ENCODE measurements at regions not wholly inside any gene's neighbourhood (a gene's known extent, or its start where the extent isn't known, plus 50 kb on each side); places are given as distances from the start of the nearest gene placed in this dataset.

- Histone ChIP-seq H3K4me1 (ENCODE audit: insufficient read depth, low read length, poor library complexity, severe bottlenecking) (no peaks in the 10 kb centered on the region), H3K36me3 (ENCODE audit: insufficient read depth, low read length, poor library complexity, severe bottlenecking) (no peaks in the 10 kb centered on the region), H3K4me3 (ENCODE audit: low read depth, low read length, poor library complexity, severe bottlenecking) (no peak overlapping the region), H3K27me3 (replicated peaks; ENCODE audit: insufficient read depth, low read depth, low read length, poor library complexity) (no peaks in the 10 kb centered on the region), H3K27ac (ENCODE audit: low read depth, low read length, poor library complexity, severe bottlenecking) (no peak overlapping the region), H3K9me3 (ENCODE audit: low read depth, low read length, poor library complexity, severe bottlenecking) (no peaks in the 10 kb centered on the region)
- BruUV-seq (replicated peaks) = no TSS peak
- ChIA-PET POLR2A (ENCODE audit: low non-redundant PET) (no interaction called here), CTCF (no interaction called here)
- no peak for DNase-seq (ENCODE audit: low spot score)
- no peak for TF ChIP-seq EZH2 (IDR thresholded peaks at IDR 0.05; ENCODE audit: borderline replicate concordance, low read depth, low read length, poor library complexity, severe bottlenecking)
- TF ChIP-seq, protein P1, sequence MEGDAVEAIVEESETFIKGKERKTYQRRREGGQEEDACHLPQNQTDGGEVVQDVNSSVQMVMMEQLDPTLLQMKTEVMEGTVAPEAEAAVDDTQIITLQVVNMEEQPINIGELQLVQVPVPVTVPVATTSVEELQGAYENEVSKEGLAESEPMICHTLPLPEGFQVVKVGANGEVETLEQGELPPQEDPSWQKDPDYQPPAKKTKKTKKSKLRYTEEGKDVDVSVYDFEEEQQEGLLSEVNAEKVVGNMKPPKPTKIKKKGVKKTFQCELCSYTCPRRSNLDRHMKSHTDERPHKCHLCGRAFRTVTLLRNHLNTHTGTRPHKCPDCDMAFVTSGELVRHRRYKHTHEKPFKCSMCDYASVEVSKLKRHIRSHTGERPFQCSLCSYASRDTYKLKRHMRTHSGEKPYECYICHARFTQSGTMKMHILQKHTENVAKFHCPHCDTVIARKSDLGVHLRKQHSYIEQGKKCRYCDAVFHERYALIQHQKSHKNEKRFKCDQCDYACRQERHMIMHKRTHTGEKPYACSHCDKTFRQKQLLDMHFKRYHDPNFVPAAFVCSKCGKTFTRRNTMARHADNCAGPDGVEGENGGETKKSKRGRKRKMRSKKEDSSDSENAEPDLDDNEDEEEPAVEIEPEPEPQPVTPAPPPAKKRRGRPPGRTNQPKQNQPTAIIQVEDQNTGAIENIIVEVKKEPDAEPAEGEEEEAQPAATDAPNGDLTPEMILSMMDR (conservative IDR thresholded peaks at IDR 0.05; ENCODE audit: low read depth, low read length) = no peak
- intact Hi-C loops (cut with micrococcal nuclease; ENCODE audit: unreplicated experiment) = no loop called here
Measured at GRCh38 chr3:59631482-59631881, 581.7 kb upstream of the CFAP20DC start.

DNA sequence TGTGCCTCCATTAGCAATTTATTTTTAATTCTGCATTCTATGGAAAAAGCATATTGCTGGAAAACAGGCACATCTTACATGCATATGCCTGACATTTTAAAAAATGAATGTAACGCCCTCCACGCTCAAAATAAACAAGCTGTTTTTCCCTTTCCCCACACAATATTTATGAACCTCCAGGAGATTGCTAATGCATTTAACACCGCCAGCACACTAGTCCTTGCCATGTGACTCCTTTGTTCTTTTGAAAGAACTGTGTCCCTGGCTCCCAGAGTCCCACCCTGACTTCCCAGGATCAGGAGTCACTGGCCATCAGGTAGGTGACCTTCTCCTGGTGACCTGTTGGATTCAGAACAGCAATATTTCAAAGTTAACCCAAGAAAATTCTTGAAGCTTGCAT lies 571.2 kb upstream of the CFAP20DC start:
- no TSS peak for BruUV-seq (replicated peaks)
- POLR2A ChIA-PET (ENCODE audit: low non-redundant PET) = no interaction called here
- Histone ChIP-seq H3K9me3 (ENCODE audit: low read depth, low read length, poor library complexity, severe bottlenecking) (no peaks in the 10 kb centered on the region), H3K36me3 (ENCODE audit: insufficient read depth, low read length, poor library complexity, severe bottlenecking) (no peaks in the 10 kb centered on the region), H3K27ac (ENCODE audit: low read depth, low read length, poor library complexity, severe bottlenecking) (no peak overlapping the region), H3K27me3 (replicated peaks; ENCODE audit: insufficient read depth, low read depth, low read length, poor library complexity) (no peaks in the 10 kb centered on the region), H3K4me1 (ENCODE audit: insufficient read depth, low read length, poor library complexity, severe bottlenecking) (no peaks in the 10 kb centered on the region), H3K4me3 (ENCODE audit: low read depth, low read length, poor library complexity, severe bottlenecking) (no peak overlapping the region)
- intact Hi-C loops (cut with micrococcal nuclease; ENCODE audit: unreplicated experiment) = no loop called here
- DNase-seq (ENCODE audit: low spot score) = no peak
- TF ChIP-seq EZH2 (IDR thresholded peaks at IDR 0.05; ENCODE audit: borderline replicate concordance, low read depth, low read length, poor library complexity, severe bottlenecking) = no peak
- TF ChIP-seq, protein P1 (conservative IDR thresholded peaks at IDR 0.05; ENCODE audit: low read depth, low read length) = no peak
- CTCF ChIA-PET = no interaction called here

DNA sequence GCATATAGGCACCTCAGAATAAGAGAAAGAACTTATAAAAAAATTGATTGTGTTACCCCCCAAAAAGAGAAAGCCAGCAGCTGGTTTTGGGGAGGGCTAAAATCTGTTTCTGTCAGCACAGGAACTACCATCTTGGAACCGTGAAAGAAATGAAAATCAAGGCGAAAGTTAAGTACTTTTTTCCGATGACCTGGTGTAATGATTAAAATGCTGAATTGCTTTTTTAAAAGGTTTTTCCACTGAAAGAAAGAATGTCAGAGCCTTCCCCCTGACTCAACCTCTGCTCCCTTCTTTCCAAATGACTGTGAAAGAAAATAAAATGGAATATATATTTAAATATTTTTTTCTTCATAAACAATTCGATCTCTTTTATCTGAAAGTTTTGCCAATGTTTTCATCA lies 570.5 kb upstream of the CFAP20DC start:
- Histone ChIP-seq H3K4me1 (ENCODE audit: insufficient read depth, low read length, poor library complexity, severe bottlenecking) (no peaks in the 10 kb centered on the region), H3K27ac (ENCODE audit: low read depth, low read length, poor library complexity, severe bottlenecking) (no peak overlapping the region), H3K4me3 (ENCODE audit: low read depth, low read length, poor library complexity, severe bottlenecking) (no peak overlapping the region), H3K36me3 (ENCODE audit: insufficient read depth, low read length, poor library complexity, severe bottlenecking) (no peaks in the 10 kb centered on the region), H3K27me3 (replicated peaks; ENCODE audit: insufficient read depth, low read depth, low read length, poor library complexity) (no peaks in the 10 kb centered on the region), H3K9me3 (ENCODE audit: low read depth, low read length, poor library complexity, severe bottlenecking) (no peaks in the 10 kb centered on the region)
- TF ChIP-seq EZH2 (IDR thresholded peaks at IDR 0.05; ENCODE audit: borderline replicate concordance, low read depth, low read length, poor library complexity, severe bottlenecking) = no peak
- TF ChIP-seq, protein P1 (conservative IDR thresholded peaks at IDR 0.05; ENCODE audit: low read depth, low read length) = no peak
- ChIA-PET POLR2A (ENCODE audit: low non-redundant PET) (no interaction called here), CTCF (no interaction called here)
- intact Hi-C loops (cut with micrococcal nuclease; ENCODE audit: unreplicated experiment) = no loop called here
- no peak for DNase-seq (ENCODE audit: low spot score)
- BruUV-seq (replicated peaks) = no TSS peak
